ENCODE measurements at regions not wholly inside any gene's neighbourhood (a gene's known extent, or its start where the extent isn't known, plus 50 kb on each side); places are given as distances from the start of the nearest gene placed in this dataset.

DNA sequence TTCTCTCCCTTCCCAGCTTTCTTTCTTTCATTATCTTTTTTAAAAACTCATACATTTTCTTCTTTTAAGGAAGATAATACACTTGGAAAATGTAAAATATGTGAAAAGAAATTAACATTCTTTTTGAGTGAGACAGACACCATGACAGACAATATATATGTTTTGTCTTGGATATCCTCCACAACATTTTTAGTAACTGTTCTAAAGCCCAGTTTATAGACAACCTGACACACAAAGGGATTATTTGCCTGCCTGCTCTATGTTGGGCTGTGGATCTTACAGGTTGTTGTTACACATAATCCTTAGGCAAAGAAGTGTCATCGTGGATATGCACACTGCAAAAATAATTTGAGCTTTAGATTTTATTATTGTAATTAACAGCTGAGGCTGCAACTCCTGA, 301.4 kb upstream of the PDGFD start:
- H3K4me3 ChIP-seq (ENCODE audit: low read depth, low read length): no peak overlapping the region
- DNase-seq (ENCODE audit: low read depth): no peak
- TF ChIP-seq, protein P1, sequence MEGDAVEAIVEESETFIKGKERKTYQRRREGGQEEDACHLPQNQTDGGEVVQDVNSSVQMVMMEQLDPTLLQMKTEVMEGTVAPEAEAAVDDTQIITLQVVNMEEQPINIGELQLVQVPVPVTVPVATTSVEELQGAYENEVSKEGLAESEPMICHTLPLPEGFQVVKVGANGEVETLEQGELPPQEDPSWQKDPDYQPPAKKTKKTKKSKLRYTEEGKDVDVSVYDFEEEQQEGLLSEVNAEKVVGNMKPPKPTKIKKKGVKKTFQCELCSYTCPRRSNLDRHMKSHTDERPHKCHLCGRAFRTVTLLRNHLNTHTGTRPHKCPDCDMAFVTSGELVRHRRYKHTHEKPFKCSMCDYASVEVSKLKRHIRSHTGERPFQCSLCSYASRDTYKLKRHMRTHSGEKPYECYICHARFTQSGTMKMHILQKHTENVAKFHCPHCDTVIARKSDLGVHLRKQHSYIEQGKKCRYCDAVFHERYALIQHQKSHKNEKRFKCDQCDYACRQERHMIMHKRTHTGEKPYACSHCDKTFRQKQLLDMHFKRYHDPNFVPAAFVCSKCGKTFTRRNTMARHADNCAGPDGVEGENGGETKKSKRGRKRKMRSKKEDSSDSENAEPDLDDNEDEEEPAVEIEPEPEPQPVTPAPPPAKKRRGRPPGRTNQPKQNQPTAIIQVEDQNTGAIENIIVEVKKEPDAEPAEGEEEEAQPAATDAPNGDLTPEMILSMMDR (IDR thresholded peaks at IDR 0.05; ENCODE audit: low read depth, low read length): no peak
- TF ChIP-seq, protein P2, sequence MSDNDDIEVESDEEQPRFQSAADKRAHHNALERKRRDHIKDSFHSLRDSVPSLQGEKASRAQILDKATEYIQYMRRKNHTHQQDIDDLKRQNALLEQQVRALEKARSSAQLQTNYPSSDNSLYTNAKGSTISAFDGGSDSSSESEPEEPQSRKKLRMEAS (IDR thresholded peaks at IDR 0.05; ENCODE audit: low read depth, low read length): no peak
- no peak for TF ChIP-seq MYC (IDR thresholded peaks at IDR 0.05; ENCODE audit: low read depth, low read length)
- TF ChIP-seq POLR2A (IDR thresholded peaks at IDR 0.05; ENCODE audit: extremely low read depth, insufficient read length): no peak

DNA sequence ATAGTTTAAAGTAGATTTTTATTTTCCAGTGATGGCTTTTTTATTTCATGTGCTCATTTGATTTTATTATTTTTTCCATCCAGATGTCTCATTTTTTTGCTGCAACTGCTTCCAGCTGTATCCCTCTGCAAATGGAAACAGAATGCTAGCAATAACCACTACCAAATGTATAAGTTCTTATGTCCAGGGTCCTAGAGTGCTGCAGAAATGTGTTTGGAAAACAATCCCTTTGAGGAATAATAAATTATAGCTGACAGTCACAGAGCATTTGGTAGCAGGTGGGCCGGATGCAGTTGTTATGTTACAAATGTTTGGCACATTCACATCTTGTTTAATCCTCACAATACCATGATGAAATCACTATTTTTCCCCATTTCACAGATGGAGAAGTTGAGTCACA, 300.7 kb upstream of the PDGFD start:
- TF ChIP-seq, protein P2 (IDR thresholded peaks at IDR 0.05; ENCODE audit: low read depth, low read length): no peak
- TF ChIP-seq, protein P1 (IDR thresholded peaks at IDR 0.05; ENCODE audit: low read depth, low read length): no peak
- TF ChIP-seq POLR2A (IDR thresholded peaks at IDR 0.05; ENCODE audit: extremely low read depth, insufficient read length): no peak
- no peak for TF ChIP-seq MYC (IDR thresholded peaks at IDR 0.05; ENCODE audit: low read depth, low read length)
- DNase-seq (ENCODE audit: low read depth): no peak
- no peak overlapping the region for H3K4me3 ChIP-seq (ENCODE audit: low read depth, low read length)

DNA sequence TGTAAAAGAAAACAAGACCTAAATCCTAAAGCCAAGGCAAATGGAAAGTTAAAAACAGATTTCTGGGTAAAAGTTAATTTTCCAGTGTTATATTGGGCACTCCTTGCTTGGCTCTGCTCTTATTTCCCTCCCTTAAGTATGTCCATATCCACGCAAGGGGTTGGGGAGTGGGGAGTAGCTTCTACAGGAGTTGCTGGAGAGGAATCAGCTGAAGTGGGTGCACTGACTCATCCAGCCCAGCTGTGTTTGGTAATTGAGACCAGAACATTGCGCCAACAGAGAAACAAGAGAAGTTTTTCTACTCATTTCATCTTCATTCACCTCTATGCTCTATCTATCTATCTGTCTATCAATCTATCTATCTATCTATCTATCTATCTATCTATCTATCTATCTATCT, 298.4 kb upstream of the PDGFD start:
- no peak for TF ChIP-seq MYC (IDR thresholded peaks at IDR 0.05; ENCODE audit: low read depth, low read length)
- no peak for TF ChIP-seq POLR2A (IDR thresholded peaks at IDR 0.05; ENCODE audit: extremely low read depth, insufficient read length)
- TF ChIP-seq, protein P2 (IDR thresholded peaks at IDR 0.05; ENCODE audit: low read depth, low read length): no peak
- TF ChIP-seq, protein P1 (IDR thresholded peaks at IDR 0.05; ENCODE audit: low read depth, low read length): no peak
- peak; percentile 3 for DNase-seq (ENCODE audit: low read depth)

DNA sequence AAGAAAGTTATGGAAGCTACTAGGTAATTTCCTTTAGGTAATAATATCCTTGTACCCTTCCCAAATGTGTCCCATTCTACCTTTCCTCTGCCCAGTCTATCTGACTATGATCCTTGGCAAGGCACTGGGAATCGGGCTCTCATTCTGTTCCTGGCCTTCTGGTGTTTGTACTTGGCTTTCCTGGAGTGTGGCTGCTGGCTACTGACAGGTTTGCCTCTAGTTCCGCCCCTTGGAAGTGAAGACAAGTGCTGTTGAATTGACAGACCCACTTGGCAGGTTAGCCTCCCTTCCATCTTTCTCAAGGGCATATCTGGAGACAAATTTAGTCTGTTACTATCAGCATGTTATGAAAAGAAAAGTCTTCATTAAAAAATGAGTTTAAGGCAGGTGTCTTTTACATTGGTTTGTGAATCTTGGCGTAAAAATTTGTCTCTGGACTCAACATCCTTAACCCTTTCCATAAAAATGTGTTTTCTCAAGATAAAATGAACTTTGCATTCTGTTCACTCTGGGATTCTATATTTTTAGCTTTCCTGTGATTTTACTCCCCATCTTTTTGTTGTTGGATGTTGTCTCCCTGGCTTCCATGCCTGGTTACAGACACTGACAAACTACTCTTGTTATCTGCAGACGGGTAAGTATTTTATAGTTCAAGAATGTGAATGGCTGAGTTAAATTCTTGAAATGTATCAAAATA, 287.4 kb upstream of the PDGFD start:
- no peak overlapping the region for H3K4me3 ChIP-seq (ENCODE audit: low read depth, low read length)
- TF ChIP-seq, protein P2 (IDR thresholded peaks at IDR 0.05; ENCODE audit: low read depth, low read length): no peak
- TF ChIP-seq MYC (IDR thresholded peaks at IDR 0.05; ENCODE audit: low read depth, low read length): no peak
- TF ChIP-seq, protein P1 (IDR thresholded peaks at IDR 0.05; ENCODE audit: low read depth, low read length): no peak
- DNase-seq (ENCODE audit: low read depth): no peak

More for the DNA sequence above, 298.4 kb upstream of the PDGFD start:
- H3K4me3 ChIP-seq (ENCODE audit: low read depth, low read length): no peak overlapping the region

DNA sequence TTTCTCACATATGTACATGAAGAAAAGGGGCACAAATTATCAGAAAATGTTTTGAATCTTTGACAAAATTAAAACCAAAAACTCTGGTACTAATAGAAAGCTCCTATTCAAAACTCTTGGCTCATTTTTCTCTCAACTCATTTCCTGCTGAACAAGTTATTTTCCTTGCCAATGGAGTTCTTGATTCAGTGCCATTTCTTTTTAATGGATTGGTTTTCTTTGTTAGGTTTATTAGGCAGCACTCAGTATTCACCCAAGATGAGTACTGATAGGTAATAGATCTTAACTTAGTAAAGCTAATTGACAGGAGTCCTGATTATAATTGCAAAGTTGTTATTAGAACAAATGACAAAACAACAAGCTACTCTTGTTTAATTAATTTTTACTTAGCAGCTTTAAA, 279.4 kb upstream of the PDGFD start:
- DNase-seq (ENCODE audit: low read depth): no peak
- TF ChIP-seq, protein P1 (IDR thresholded peaks at IDR 0.05; ENCODE audit: low read depth, low read length): no peak
- TF ChIP-seq, protein P2 (IDR thresholded peaks at IDR 0.05; ENCODE audit: low read depth, low read length): no peak
- TF ChIP-seq MYC (IDR thresholded peaks at IDR 0.05; ENCODE audit: low read depth, low read length) (no peak), POLR2A (IDR thresholded peaks at IDR 0.05; ENCODE audit: extremely low read depth, insufficient read length) (no peak)
- H3K4me3 ChIP-seq (ENCODE audit: low read depth, low read length): no peak overlapping the region
